Neutrophil (primary cell): ENCODE measurements at regions not wholly inside any gene's neighbourhood (a gene's known extent, or its start where the extent isn't known, plus 50 kb on each side); places are given as distances from the start of the nearest gene placed in this dataset.
"Not testable (repeated sequence)": the region's sequence is repeated elsewhere in the genome, so short reads cannot be mapped to it uniquely, and the experiment has no call there.

Experiments used
- H3K27ac ChIP-seq: fragments of 200-600 bp; sonication (generic); 2 replicates; pipeline ENCODE4 v1.5.1; 2016; ENCODE audit warnings: mild to moderate bottlenecking, moderate library complexity
- H3K27me3 ChIP-seq: fragments of 200-600 bp; sonication (generic); 2 replicates; pipeline ENCODE4 v1.6.0; 2016; ENCODE audit warnings: mild to moderate bottlenecking
- H3K36me3 ChIP-seq: fragments of 200-600 bp; sonication (generic); 2 replicates; pipeline ENCODE4 v1.5.1; 2017
- H3K4me1 ChIP-seq, 2 experiments: fragments of 200-600 bp in 1 of 2; sonication (generic) in 1 of 2; 1 replicate in 1 of 2; 2 replicates in 1 of 2; pipeline versions ENCODE4 v1.5.1 to v1.6.1; 2013 to 2016; ENCODE audit warnings: low read depth in 1 of 2, low read length in 1 of 2, mild to moderate bottlenecking in 1 of 2, moderate library complexity in 1 of 2; ENCODE audit not compliant: control insufficient read depth in 1 of 2, insufficient read depth in 1 of 2
- H3K4me3 ChIP-seq, 2 experiments: fragments of 200-600 bp in 1 of 2; sonication (generic) in 1 of 2; 1 replicate in 1 of 2; 2 replicates in 1 of 2; pipeline ENCODE4 v1.5.1; 2013 to 2016; ENCODE audit warnings: low read depth in 1 of 2, low read length in 1 of 2, mild to moderate bottlenecking in 1 of 2, moderate library complexity in 1 of 2
- H3K9me3 ChIP-seq: fragments of 200-600 bp; sonication (generic); 2 replicates; pipeline ENCODE4 v1.5.1; 2016
- CTCF ChIP-seq: fragments of 200-600 bp; sonication (generic); IDR thresholded peaks from 2 replicates; pipeline ENCODE4 v1.5.1; 2016; ENCODE audit warnings: antibody characterized with exemption

- Histone ChIP-seq H3K27me3 (no peaks in the 10 kb centered on the region), H3K4me3 (no peak overlapping the region), H3K27ac (no peak overlapping the region), H3K9me3 (no peaks in the 10 kb centered on the region), H3K36me3 (no peaks in the 10 kb centered on the region), H3K4me1 (no peaks in the 10 kb centered on the region)
- TF ChIP-seq CTCF: no peak
Measured at GRCh38 chr16:79887541-79888540, 287.3 kb upstream of the MAF start.

- Histone ChIP-seq H3K9me3 (no peaks in the 10 kb centered on the region), H3K27me3 (no peaks in the 10 kb centered on the region), H3K36me3 (no peaks in the 10 kb centered on the region), H3K4me1 (no peaks in the 10 kb centered on the region), H3K27ac (no peak overlapping the region), H3K4me3 (no peak overlapping the region)
- no peak for TF ChIP-seq CTCF
Measured at GRCh38 chr16:79885320-79885719, 284.8 kb upstream of the MAF start.

GRCh38 chr16:79883494-79883893 is 283.0 kb upstream of the MAF start:
- Histone ChIP-seq H3K27ac (no peak overlapping the region), H3K36me3 (no peaks in the 10 kb centered on the region), H3K4me1 (no peaks in the 10 kb centered on the region), H3K27me3 (no peaks in the 10 kb centered on the region), H3K9me3 (no peaks in the 10 kb centered on the region), H3K4me3 (no peak overlapping the region)
- TF ChIP-seq CTCF: no peak

DNA sequence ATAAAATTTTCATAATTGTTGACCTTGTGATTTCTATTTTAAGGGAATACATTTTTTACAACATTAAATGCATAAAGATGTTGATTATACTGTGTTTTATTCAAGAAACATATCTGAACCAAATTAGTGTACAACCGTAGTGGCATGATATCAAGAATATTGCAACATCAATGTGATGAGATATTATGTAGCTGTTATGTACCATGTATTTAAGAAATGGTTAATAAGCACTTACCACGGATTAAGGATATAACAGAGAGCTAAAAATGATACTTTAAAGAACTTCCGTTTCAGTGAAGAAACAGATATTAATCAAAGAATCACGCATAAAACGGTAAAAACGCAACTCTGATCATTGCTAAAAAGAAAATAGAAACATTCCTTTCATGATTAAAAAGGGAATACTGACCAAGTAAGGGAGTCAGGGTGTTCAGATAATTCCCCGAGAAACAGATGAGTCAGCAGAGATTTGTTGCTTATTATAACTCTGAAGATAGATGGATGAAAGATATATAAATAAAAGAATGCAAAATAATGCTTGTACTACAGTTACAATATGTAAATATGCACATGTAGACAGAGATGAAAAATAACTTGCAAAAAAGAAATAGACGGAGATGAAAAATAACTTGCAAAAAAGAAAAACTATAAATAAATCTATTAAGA is 281.9 kb upstream of the MAF start:
- no peaks in the 10 kb centered on the region for H3K27me3 ChIP-seq
- no peak overlapping the region for H3K27ac ChIP-seq
- no peaks in the 10 kb centered on the region for H3K4me1 ChIP-seq
- no peak for TF ChIP-seq CTCF
- H3K36me3 ChIP-seq: no peaks in the 10 kb centered on the region
- no peak overlapping the region for H3K4me3 ChIP-seq
- H3K9me3 ChIP-seq: no peaks in the 10 kb centered on the region

- H3K4me1 ChIP-seq, H3K4me3 ChIP-seq, H3K9me3 ChIP-seq, H3K27ac ChIP-seq, H3K27me3 ChIP-seq, H3K36me3 ChIP-seq: not testable (repeated sequence)
Measured at GRCh38 chr16:79881107-79881506, 280.6 kb upstream of the MAF start.

DNA sequence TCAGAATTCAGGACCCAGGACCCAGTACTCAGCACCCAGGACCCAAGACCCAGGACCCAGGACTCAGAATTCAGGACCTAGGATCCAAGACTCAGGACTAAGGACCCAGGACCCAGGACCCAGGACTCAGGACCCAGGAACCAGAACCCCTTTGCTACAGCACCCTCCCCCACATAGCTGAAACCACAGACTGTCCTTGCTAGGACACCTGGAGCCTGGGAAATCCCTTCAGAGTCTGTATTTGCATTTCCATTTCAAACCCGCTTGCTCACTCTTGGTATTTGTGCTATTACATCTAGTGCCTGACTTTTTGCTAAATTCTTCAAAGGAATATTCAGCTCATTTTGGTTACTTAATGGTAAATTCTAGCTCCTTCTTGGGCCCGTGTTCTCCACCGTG is 275.8 kb upstream of the MAF start:
- Histone ChIP-seq H3K9me3 (no peaks in the 10 kb centered on the region), H3K36me3 (no peaks in the 10 kb centered on the region), H3K4me3 (no peak overlapping the region), H3K4me1 (no peaks in the 10 kb centered on the region), H3K27me3 (no peaks in the 10 kb centered on the region), H3K27ac (no peak overlapping the region)
- TF ChIP-seq CTCF: no peak
